ENCODE measurements at regions not wholly inside any gene's neighbourhood (a gene's known extent, or its start where the extent isn't known, plus 50 kb on each side); places are given as distances from the start of the nearest gene placed in this dataset.
"Not testable (repeated sequence)": the region's sequence is repeated elsewhere in the genome, so short reads cannot be mapped to it uniquely, and the experiment has no call there.

- DNase-seq (ENCODE audit: low read depth): no peak
These were observed 366.3 kb downstream of the RPS6KC1 start for GRCh38 chr1:213417225-213417820.

GRCh38 chr1:213417846-213418245, 366.8 kb downstream of the RPS6KC1 start:
- DNase-seq (ENCODE audit: low read depth): no peak

DNA sequence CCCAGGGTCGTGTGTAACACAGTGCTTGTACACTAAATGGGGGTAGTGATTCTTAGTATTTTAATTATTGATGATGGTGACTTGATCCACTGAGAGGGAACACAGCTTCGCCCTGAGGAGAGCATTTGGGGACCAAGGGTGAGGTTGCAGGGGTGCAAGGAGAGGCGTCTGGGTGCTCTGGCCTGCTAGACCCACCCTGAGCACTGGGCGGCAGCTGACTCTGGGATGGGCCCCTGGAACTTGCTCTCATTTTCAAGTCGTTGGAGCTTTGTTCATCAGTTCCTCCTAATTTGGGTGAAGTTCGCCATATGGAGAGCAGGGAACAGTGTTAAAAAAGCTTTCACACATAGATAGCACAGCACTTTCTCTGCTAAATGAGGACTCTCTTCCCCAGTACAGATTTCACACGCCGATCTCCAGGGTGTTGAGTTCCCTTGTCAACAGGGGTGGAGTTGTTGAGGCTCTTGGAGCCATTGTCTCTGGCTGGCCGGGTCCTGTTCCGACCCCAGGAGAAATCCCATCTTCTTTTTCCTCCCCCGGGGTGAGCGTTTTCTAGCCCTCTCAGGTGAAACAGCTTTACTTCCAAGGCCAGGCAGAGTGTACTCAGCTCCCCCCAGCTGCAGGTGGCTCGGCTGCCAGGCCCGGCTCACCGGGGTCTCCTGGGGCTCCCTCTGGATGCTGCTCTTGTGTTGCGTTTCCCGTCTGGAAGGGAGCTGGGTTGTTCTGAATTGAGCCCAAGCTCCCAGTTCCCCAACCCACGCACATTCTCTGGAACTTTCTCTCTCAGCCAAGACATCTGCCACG, 367.4 kb downstream of the RPS6KC1 start:
- no peak for DNase-seq (ENCODE audit: low read depth)

- no peak for DNase-seq (ENCODE audit: low read depth)
These were observed 368.5 kb downstream of the RPS6KC1 start for GRCh38 chr1:213419401-213420030.

GRCh38 chr1:213421178-213421577, 370.1 kb downstream of the RPS6KC1 start:
- not testable (repeated sequence) for DNase-seq (ENCODE audit: low read depth)

- no peak for DNase-seq (ENCODE audit: low read depth)
These were observed 372.0 kb downstream of the RPS6KC1 start for GRCh38 chr1:213423041-213423440.

DNA sequence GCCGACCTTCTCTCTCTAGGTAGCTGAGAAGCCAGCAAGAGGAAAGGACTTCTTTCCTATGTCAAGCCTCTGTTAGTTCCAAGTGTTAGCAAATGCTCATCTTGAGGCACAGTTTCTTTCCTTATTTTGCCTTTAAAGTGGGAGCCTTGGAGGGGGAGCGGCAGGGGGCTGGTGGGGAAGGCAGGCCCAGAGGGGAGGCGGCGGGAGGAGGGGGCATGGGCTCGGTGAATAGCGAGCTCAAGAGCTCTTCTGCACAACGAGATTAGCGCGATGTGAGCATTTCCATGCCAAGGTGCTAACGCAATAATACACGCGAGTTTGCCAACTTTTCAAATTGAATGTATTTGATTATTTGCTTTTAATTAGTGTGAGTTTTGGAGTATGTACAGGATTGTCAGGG, 372.6 kb downstream of the RPS6KC1 start:
- DNase-seq (ENCODE audit: low read depth): no peak

GRCh38 chr1:213425376-213426030, 374.5 kb downstream of the RPS6KC1 start:
- no peak for DNase-seq (ENCODE audit: low read depth)

DNA sequence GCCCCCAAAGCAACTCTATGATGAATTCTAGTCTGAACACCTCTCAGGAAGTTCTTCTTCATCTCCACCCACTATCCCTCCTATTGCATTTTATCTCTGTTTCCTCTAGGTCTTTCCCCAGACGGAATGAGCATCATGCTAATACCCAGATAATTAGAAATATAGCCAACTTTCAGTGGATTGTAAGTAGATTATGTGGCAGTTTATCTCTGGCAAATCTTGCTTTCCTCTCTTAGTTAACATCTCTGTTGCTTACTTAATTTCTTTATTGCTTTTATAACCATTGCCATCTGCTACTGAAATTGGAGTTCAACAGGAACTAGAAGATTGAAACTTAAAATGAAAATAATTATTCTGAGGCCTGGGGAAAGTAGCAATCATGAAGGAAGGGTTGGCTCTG, 378.6 kb downstream of the RPS6KC1 start:
- DNase-seq (ENCODE audit: low read depth): no peak

DNA sequence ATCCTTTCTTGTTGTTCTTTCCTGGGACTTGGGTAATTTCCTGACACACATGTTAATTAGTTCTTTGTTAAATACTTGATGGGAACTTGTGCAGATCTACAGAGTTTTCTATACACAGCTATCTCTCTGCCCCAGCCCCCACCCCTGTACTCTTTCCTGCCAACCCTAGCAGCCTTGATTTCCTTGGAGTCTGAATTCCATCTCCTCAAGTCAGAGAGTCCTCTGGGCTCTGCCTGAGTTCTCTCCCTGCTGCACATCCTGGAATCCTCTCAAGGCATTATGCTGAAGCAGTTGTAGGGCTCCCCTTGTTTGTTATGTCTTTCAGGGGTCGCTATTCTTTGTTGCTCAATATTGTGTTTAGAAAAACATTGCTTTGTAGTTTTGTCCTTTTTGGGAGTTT, 384.7 kb downstream of the RPS6KC1 start:
- DNase-seq (ENCODE audit: low read depth): no peak

DNA sequence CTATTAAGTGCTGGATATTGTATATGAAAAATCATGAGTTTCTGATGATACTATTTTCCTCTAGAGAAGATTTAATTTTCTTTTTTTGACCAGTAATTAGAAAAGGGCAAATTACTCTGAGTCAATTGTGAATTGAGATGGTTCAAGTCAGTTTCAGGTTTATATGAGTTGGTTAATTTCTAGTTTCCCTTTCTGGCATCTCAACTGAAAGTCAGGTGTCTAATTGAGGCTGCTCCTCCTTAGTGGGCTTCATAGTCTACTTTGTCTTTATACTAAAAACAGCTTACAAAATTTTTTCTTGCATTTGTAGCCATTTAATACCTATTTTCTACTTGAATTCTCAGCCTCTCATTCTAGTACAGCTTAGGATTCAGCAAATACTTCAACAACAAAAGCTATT, 387.3 kb downstream of the RPS6KC1 start:
- no peak for DNase-seq (ENCODE audit: low read depth)

DNA sequence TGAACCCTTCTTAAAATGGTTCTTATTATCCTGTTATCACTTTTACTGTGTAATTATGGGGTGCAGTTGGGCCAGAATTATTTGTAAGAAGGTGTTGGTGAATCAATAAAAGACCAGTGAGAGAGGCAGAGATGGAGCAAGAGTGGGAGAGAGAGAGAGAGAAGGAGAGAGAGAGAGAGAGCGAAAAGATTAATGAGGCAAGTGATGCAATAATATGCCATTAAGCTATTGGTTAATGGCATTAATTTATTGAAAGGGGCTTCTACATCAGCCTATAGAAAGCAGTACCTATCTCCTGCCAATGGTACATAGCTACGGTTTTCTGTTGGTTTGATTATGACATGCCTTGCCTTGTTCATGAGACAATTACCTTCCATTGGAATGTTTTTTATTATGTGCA, 388.7 kb downstream of the RPS6KC1 start:
- DNase-seq (ENCODE audit: low read depth): no peak

GRCh38 chr1:213440766-213441165, 389.7 kb downstream of the RPS6KC1 start:
- no peak for DNase-seq (ENCODE audit: low read depth)

DNA sequence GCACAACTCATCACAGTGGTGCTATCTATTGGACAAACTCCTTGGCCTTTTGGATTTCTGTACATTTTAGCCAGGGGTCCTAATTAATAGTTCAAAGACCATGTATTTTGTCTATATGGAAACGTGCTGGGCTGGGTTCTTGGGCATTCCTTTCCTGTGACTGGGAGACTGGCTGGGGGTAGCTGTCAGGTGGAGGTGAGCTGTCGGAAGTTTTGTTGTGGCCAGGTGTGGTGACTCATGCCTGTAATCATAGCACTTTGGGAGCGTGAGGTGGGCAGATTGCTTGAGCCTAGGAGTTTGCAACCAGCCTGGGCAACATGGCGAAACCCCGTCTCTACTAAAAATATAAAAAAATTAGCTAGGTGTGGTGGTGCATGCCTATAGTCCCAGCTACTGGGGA, 392.4 kb downstream of the RPS6KC1 start:
- no peak for DNase-seq (ENCODE audit: low read depth)

DNA sequence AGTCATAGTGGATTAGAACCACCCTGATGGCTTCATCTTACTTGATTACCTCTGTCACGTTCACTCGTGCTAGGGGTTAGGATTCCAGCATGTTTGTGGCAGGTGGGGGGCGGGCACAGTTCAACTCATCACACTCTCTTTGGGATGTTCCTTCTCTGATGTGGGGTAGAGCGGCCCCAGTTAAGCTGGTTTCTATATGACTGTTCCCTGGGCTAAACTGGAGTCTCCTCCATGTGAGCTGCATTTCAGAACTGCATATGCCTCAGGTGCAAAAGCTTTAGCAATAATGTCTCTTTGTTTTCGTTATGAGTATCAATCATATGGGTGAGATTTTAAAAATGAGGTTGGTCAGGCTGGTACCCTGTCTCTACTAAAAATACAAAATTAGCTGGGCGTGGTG, 393.2 kb downstream of the RPS6KC1 start:
- no peak for DNase-seq (ENCODE audit: low read depth)

- no peak for DNase-seq (ENCODE audit: low read depth)
These were observed 395.5 kb downstream of the RPS6KC1 start for GRCh38 chr1:213446496-213446895.

DNA sequence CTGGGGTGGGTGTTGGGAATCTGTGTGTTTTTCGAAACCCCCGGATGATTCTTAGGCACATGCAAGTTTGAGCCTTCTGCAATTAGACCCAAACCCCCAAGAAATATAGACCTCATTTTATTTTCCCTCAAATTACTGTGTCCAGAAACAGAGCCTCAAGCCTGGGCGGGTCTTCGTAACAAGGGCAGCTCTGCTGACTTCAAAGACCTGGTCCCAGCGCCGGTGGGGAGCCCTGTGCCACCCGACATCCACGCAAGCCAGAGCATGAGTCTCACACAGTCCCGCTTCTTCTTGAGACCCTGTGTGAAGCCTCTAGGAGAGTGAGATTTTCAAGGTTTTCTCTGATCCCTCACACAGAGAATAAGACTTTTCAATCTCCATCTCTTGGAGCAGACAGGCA, 397.3 kb downstream of the RPS6KC1 start:
- no peak for DNase-seq (ENCODE audit: low read depth)

GRCh38 chr1:213448776-213449175, 397.7 kb downstream of the RPS6KC1 start:
- no peak for DNase-seq (ENCODE audit: low read depth)

DNA sequence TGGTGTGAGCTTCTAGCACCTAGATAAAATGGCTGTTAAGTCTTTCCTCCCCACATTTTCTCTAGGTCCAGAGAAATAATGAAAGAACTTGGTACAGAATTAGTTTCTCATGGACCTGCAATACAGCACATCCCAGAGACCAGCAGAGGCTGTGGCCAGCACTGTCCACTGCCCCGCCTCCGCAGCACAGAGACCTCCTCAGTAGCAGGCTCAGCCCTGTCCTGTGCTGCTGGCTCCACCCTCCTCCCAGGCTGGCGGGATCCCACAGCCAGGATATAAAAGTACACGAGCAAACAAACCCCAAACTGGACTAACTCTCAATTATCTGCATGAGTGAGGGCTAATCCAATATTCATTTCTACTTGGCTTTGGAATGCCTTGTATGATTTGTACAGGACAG, 401.5 kb downstream of the RPS6KC1 start:
- no peak for DNase-seq (ENCODE audit: low read depth)

DNA sequence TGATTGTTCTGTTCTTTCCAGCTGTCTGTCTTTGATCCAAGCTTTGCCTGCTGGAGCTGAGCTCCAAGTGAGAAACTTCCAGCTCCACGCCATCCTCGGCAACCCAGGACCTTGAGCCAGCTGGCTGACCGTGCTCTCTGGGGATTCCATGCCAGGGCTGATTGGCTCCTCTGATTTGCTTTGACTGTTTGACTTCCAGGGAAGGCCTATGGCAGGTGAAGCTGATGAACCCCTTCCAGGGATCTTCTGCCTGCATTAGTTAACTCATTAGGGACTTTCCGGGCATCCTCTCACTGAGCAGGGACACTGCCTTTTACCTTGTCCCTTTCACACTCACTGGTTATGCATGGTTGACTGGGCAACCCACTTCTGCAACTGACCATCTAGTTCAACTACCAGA, 406.1 kb downstream of the RPS6KC1 start:
- DNase-seq (ENCODE audit: low read depth): no peak

DNA sequence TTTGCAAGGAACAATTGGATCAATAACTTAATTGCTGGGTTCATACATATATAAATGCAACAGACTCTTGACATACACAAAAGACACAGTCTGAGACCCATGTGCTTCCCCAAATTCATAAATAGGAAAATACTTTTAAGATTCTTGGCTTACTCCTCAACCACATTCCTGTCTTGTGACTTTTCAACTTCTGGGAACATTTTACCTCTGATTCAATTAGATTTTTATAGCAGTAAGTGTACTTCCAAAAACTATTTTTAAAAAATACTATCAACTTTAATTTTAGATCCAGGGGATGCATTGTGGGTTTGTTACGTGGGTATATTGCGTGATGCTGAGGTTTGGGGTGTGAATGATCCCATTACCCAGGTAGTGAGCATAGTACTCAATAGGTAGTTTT, 406.7 kb downstream of the RPS6KC1 start:
- DNase-seq (ENCODE audit: low read depth): no peak

DNA sequence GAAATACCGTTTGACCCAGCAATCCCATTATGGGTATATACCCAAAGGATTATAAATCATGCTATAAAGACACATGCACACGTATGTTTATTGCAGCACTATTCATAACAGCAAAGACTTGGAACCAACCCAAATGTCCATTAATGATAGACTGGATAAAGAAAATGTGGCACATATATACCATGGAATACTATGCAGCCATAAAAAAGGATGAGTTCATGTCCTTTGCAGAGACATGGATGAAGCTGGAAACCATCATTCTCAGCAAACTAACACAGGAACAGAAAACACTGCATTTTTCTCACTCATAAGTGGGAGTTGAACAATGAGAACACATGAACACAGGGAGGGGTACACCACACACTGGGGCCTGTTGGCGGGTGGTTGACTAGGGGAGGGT, 411.3 kb downstream of the RPS6KC1 start:
- DNase-seq (ENCODE audit: low read depth): not testable (repeated sequence)

All from GM04503 (cell line).